ENCODE measurements at regions not wholly inside any gene's neighbourhood (a gene's known extent, or its start where the extent isn't known, plus 50 kb on each side); places are given as distances from the start of the nearest gene placed in this dataset.
"Not testable (repeated sequence)": the region's sequence is repeated elsewhere in the genome, so short reads cannot be mapped to it uniquely, and the experiment has no call there.

DNA sequence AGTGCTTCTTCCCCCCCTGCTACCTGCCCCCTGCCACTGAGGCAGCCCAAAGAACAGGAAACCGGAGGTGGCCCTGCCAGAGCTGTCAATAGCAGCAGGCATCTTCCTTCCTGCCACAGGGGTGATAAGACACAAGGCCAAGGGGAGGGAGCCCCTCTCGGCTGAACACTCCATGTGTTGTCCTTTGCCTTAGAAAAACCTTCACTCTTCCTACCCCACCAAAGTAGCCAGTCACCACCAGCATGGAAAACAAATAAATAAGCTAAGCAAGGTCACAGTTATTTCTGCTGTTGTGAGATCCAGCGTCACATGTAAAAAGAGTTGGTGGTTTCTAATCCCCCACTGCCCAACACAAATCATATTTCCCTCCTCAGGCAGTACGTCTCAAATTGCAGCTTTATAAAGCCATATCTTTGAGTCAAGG, 104.8 kb upstream of the DPT start:
- H3K4me3 ChIP-seq (ENCODE audit: low read depth, low read length), result no peak overlapping the region
- TF ChIP-seq, protein P1, sequence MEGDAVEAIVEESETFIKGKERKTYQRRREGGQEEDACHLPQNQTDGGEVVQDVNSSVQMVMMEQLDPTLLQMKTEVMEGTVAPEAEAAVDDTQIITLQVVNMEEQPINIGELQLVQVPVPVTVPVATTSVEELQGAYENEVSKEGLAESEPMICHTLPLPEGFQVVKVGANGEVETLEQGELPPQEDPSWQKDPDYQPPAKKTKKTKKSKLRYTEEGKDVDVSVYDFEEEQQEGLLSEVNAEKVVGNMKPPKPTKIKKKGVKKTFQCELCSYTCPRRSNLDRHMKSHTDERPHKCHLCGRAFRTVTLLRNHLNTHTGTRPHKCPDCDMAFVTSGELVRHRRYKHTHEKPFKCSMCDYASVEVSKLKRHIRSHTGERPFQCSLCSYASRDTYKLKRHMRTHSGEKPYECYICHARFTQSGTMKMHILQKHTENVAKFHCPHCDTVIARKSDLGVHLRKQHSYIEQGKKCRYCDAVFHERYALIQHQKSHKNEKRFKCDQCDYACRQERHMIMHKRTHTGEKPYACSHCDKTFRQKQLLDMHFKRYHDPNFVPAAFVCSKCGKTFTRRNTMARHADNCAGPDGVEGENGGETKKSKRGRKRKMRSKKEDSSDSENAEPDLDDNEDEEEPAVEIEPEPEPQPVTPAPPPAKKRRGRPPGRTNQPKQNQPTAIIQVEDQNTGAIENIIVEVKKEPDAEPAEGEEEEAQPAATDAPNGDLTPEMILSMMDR (IDR thresholded peaks at IDR 0.05; ENCODE audit: low read depth, low read length), result no peak

DNA sequence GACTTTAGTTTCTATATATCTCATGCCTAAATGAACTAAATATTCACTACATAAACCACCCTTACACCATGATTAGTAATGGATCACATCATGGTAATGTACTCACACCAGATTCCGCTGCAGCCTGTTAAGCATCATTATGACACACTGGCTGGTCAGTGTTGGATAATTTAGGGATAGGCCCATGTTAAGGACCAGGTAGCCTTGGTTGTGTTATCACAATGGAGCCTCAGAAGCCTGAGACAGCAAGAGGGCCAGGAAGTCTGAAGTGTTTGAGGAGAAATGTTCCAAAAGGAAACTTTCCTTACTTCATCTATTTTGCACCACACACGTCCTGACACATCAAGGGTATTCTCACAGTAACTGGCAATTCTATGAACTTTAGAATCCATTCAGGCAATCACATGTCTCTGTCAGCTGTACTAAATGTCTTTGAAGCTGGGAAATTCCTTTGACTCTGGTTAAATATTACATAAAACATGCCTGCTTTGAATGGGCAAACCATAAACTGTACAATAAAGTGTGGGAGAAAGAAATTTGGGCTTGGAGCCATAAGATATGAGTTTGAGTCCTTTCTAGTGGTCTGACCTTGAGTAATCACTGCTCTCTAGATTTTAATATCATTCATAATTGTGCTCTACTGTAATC, 105.3 kb upstream of the DPT start:
- TF ChIP-seq, protein P1 (IDR thresholded peaks at IDR 0.05; ENCODE audit: low read depth, low read length), result no peak
- no peak overlapping the region for H3K4me3 ChIP-seq (ENCODE audit: low read depth, low read length)

DNA sequence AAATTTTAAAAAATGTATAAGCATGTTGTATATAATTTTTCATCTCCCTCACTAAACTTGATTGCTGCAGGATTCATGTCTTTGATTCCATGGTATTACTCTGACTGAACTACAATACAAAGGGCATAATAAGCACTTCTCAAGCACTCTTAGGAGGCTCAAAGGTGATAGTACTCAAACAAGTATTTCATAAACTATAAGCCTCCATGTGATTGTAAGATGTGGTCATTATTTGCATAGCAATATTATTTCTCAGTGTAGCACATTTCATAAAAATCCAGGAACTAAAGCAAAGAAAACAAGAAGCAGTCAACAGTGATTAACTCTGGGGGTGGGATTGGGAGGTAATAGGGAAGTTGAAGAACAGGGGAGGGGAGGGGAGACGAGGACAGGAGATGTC, 106.2 kb upstream of the DPT start:
- H3K4me3 ChIP-seq (ENCODE audit: low read depth, low read length), result no peak overlapping the region
- TF ChIP-seq, protein P1 (IDR thresholded peaks at IDR 0.05; ENCODE audit: low read depth, low read length), result no peak

DNA sequence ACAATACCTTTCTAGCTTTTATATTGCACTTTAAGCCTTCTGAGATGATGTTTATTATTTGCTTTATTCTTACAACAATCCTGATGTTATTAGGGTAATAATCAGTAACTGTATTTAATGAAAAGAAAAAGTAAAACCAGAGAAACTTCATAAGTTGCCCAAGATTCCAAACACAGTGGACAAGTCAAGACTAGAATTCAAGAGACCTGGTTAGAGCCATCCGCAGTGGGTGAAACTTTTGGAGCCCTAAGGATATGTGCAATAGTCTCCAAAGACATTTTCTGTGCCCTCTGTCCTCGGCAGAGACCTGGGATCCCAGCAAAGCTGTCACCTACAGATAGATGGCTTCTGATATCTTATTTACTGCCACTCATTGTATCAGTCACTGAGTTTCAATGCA, 106.8 kb upstream of the DPT start:
- TF ChIP-seq, protein P1 (IDR thresholded peaks at IDR 0.05; ENCODE audit: low read depth, low read length), result no peak
- no peak overlapping the region for H3K4me3 ChIP-seq (ENCODE audit: low read depth, low read length)

DNA sequence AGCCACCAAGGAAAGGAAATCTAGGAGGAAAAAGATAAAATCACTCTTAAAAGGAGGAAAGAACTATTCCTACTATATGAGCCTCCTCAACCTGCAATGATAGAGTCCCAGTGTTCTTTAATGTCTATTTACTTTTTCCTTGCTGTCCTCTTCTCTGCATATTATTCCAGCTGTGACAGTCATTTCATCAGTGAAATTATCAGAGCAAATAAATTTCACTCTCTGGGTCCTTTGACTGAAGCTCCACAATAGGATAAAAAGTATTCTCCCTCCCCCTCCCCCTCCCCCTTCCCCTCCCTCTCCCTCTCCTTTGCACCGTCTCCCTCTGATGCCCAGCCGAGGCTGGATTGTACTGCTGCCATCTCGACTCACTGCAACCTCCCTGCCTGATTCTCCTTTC, 107.5 kb upstream of the DPT start:
- TF ChIP-seq, protein P1 (IDR thresholded peaks at IDR 0.05; ENCODE audit: low read depth, low read length), result no peak
- H3K4me3 ChIP-seq (ENCODE audit: low read depth, low read length), result no peak overlapping the region

DNA sequence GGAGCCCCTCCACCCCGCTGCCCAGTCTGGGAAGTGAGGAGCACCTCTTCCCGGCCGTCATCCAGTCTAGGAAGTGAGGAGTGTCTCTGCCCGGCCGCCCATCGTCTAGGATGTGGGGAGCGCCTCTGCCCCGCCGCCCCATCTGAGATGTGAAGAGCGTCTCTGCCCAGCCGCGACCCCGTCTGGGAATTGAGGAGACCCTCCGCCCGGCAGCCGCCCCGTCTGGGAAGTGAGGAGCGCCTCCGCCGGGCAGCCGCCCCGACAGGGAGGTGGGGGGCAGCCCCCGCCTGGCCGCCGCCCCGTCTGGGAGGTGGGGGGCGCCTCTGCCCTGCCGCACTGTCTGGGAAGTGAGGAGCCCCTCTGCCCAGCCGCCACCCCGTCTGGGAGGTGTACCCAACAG, 108.2 kb upstream of the DPT start:
- not testable (repeated sequence) for H3K4me3 ChIP-seq (ENCODE audit: low read depth, low read length)

DNA sequence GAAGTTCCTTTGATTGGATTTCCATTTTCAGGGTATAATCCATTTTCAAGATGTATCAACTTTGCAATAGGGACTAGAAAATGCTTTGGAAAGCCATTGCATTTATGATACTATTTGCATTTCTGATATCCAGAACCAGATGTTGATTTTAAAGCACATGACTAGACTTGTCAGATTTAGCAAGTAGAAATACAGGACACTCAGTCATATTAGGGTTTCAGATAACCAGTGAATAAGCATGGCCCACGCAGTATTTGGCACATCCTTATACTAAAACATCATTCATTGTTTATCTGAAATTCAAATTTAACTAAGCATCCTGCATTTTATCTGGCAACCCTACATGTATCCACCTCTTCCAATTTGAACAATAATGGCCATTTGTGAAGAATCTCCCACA, 113.3 kb upstream of the DPT start:
- no peak overlapping the region for H3K4me3 ChIP-seq (ENCODE audit: low read depth, low read length)
- TF ChIP-seq, protein P1 (IDR thresholded peaks at IDR 0.05; ENCODE audit: low read depth, low read length), result no peak

DNA sequence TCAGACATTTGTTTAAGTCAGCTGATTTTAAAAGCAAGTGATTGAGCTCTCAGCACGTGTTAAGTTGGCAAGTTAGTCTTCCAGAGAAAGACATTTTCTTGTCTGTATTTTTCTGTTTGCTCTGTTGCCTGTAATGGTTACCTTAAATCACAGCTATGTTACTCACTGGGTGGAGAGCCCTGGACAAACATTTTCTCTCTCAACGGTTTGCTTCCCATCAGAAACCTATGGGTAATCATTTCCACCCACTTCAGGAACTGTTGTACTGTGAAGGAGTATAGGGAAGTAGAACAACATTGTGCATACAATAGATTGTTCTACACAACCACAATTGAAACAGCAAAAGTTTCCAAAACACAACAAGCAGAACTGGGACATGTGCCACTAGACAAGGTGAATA, 113.9 kb upstream of the DPT start:
- TF ChIP-seq, protein P1 (IDR thresholded peaks at IDR 0.05; ENCODE audit: low read depth, low read length), result no peak

More for the DNA sequence above, 113.9 kb upstream of the DPT start:
- H3K4me3 ChIP-seq (ENCODE audit: low read depth, low read length), result no peak overlapping the region

Measured in WI38 (cell line).